IPS-NIHi7 (cell line): ENCODE measurements at regions not wholly inside any gene's neighbourhood (a gene's known extent, or its start where the extent isn't known, plus 50 kb on each side); places are given as distances from the start of the nearest gene placed in this dataset.
"Not testable (repeated sequence)": the region's sequence is repeated elsewhere in the genome, so short reads cannot be mapped to it uniquely, and the experiment has no call there.

Experiments
- DNase-seq: peaks from one replicate; pipeline ENCODE4 v3.0.0; 2012; ENCODE audit warnings: mixed read lengths; ENCODE audit errors: extremely low spot score

GRCh38 chr9:85880507-85880906 lies 60.4 kb upstream of the NAA35 start:
- not testable (repeated sequence) for DNase-seq

- DNase-seq = no peak
These were observed 56.7 kb upstream of the NAA35 start for GRCh38 chr9:85884256-85884655.

- no peak for DNase-seq
These were observed 50.0 kb upstream of the NAA35 start for GRCh38 chr9:85890962-85891361.
